H1 (cell line): ENCODE measurements at regions not wholly inside any gene's neighbourhood (a gene's known extent, or its start where the extent isn't known, plus 50 kb on each side); places are given as distances from the start of the nearest gene placed in this dataset.

Source experiments
- CTCF ChIA-PET: fragments of 300-600 bp; sonication (Branson Sonifier 250); formaldehyde crosslinking; loops from one replicate; lab custom pipeline; 2021; ENCODE audit not compliant: partially characterized antibody; lab: Charles Lee
- POLR2A ChIA-PET: fragments of 300-600 bp; sonication (Branson Sonifier 250); formaldehyde crosslinking; loops from one replicate; lab custom pipeline; 2021; ENCODE audit warnings: inconsistent platforms; ENCODE audit not compliant: partially characterized antibody; lab: Charles Lee
- DNase-seq, 2 experiments: peaks; one replicate each; pipeline versions ENCODE4 v3.0.0 to v3.0.0-alpha.2; 2010 to 2022; ENCODE audit warnings: low spot score in 2 of 2, low read depth in 1 of 2, mixed read lengths in 1 of 2
- FAIRE-seq: peaks from 2 replicates; lab custom pipeline; 2011; peaks lifted over from hg19 to GRCh38; lab: Jason Lieb, UNC
- H2AFZ ChIP-seq: 2 replicates; pipeline ENCODE4 v1.8.1; 2012; ENCODE audit warnings: low read length, inconsistent platforms
- H2AK5ac ChIP-seq: 2 replicates; pipeline ENCODE4 v1.6.1; 2013; ENCODE audit warnings: low read depth, low read length
- H2BK120ac ChIP-seq: replicated peaks from 2 replicates; pipeline ENCODE3; 2013; ENCODE audit warnings: low read depth, low read length, inconsistent platforms
- H2BK12ac ChIP-seq: 2 replicates; pipeline ENCODE4 v1.6.1; 2013; ENCODE audit warnings: low read depth, low read length
- H2BK15ac ChIP-seq: 2 replicates; pipeline ENCODE4 v1.6.1; 2013; ENCODE audit warnings: low read length
- H2BK20ac ChIP-seq: 2 replicates; pipeline ENCODE4 v1.6.1; 2013; ENCODE audit warnings: low read length
- H2BK5ac ChIP-seq: 2 replicates; pipeline ENCODE4 v1.6.1; 2013; ENCODE audit warnings: low read depth, low read length
- H3K14ac ChIP-seq: 2 replicates; pipeline ENCODE4 v1.6.1; 2013; ENCODE audit warnings: inconsistent platforms; ENCODE audit not compliant: insufficient read length
- H3K18ac ChIP-seq: 2 replicates; pipeline ENCODE4 v1.6.1; 2013; ENCODE audit warnings: low read length; ENCODE audit errors: extremely low read depth
- H3K23ac ChIP-seq: 2 replicates; pipeline ENCODE4 v1.6.1; 2013; ENCODE audit warnings: inconsistent platforms; ENCODE audit not compliant: insufficient read length
- H3K23me2 ChIP-seq: 2 replicates; pipeline ENCODE4 v1.6.1; 2013; ENCODE audit warnings: low read depth, low read length
- H3K27ac ChIP-seq: 2 replicates; pipeline ENCODE4 v1.6.1; 2011; ENCODE audit warnings: low read depth, low read length, inconsistent platforms
- H3K27me3 ChIP-seq, 4 experiments: replicated peaks in 1 of 4; 1 replicate in 1 of 4; 2 replicates in 3 of 4; pipeline versions ENCODE4 v1.6.1 to v1.8.1; 2011 to 2013; ENCODE audit warnings: low read length in 3 of 4, mild to moderate bottlenecking in 3 of 4, inconsistent platforms in 2 of 4, mixed read lengths in 2 of 4, moderate library complexity in 1 of 4; ENCODE audit not compliant: control insufficient read depth in 3 of 4, insufficient read depth in 3 of 4; ENCODE audit errors: extremely low read depth in 1 of 4
- H3K36me3 ChIP-seq, 4 experiments: 2 replicates each; pipeline versions ENCODE4 v1.6.1 to v1.8.1; 2011 to 2013; ENCODE audit warnings: mild to moderate bottlenecking in 4 of 4, low read length in 3 of 4, moderate library complexity in 2 of 4, control low read depth in 1 of 4, inconsistent platforms in 1 of 4; ENCODE audit not compliant: insufficient read depth in 4 of 4, control insufficient read depth in 2 of 4
- H3K4ac ChIP-seq: replicated peaks from 2 replicates; pipeline ENCODE3; 2013; ENCODE audit warnings: low read length, low read depth, mixed read lengths, inconsistent platforms; ENCODE audit not compliant: insufficient read length
- H3K4me1 ChIP-seq, 4 experiments: replicated peaks in 1 of 4; 1 replicate in 1 of 4; 2 replicates in 3 of 4; pipeline versions ENCODE4 v1.6.1 to v1.8.1; 2011 to 2013; ENCODE audit warnings: low read length in 3 of 4, inconsistent platforms in 2 of 4, mixed read lengths in 1 of 4; ENCODE audit not compliant: insufficient read depth in 4 of 4, control insufficient read depth in 3 of 4
- H3K4me2 ChIP-seq, 2 experiments: 2 replicates each; pipeline versions ENCODE4 v1.6.1 to v1.8.1; 2011 to 2013; ENCODE audit warnings: low read depth in 2 of 2, low read length in 2 of 2, control low read depth in 1 of 2, inconsistent platforms in 1 of 2, mild to moderate bottlenecking in 1 of 2; ENCODE audit not compliant: insufficient read depth in 1 of 2
- H3K4me3 ChIP-seq, 4 experiments: fragments of 200-600, 300-600 bp in 1 of 4; sonication (generic), shearing (Covaris generic), sonication (Bioruptor Twin) in 1 of 4; 2 replicates each; pipeline versions ENCODE4 v1.5.1 to v1.8.1; 2011 to 2016; ENCODE audit warnings: low read length in 4 of 4, low read depth in 3 of 4, control low read depth in 2 of 4, inconsistent platforms in 2 of 4, mild to moderate bottlenecking in 2 of 4, mixed read lengths in 1 of 4, moderate library complexity in 1 of 4; ENCODE audit not compliant: insufficient read depth in 2 of 4; ENCODE audit errors: extremely low read depth in 1 of 4
- H3K56ac ChIP-seq: replicated peaks from 2 replicates; pipeline ENCODE3; 2013; ENCODE audit warnings: low read depth, mild to moderate bottlenecking, mixed read lengths, low read length, inconsistent platforms; ENCODE audit not compliant: insufficient read length
- H3K79me1 ChIP-seq: 2 replicates; pipeline ENCODE4 v1.6.1; 2013; ENCODE audit warnings: low read depth, low read length, control low read depth
- H3K79me2 ChIP-seq, 2 experiments: 2 replicates each; pipeline versions ENCODE4 v1.6.1 to v1.8.1; 2012 to 2013; ENCODE audit warnings: low read length in 2 of 2, mild to moderate bottlenecking in 2 of 2, inconsistent platforms in 1 of 2; ENCODE audit not compliant: insufficient read depth in 2 of 2, control insufficient read depth in 1 of 2
- H3K9ac ChIP-seq, 4 experiments: replicated peaks in 1 of 4; 1 replicate in 1 of 4; 2 replicates in 3 of 4; pipeline versions ENCODE4 v1.6.1 to v1.8.1; 2011 to 2013; ENCODE audit warnings: low read depth in 3 of 4, low read length in 3 of 4, control low read depth in 2 of 4, mild to moderate bottlenecking in 2 of 4, moderate library complexity in 2 of 4, inconsistent platforms in 1 of 4; ENCODE audit errors: extremely low read depth in 1 of 4
- H3K9me3 ChIP-seq, 2 experiments: 2 replicates each; pipeline versions ENCODE4 v1.6.1 to v1.8.1; 2012 to 2013; ENCODE audit warnings: mild to moderate bottlenecking in 2 of 2, moderate library complexity in 2 of 2, control low read depth in 1 of 2, inconsistent platforms in 1 of 2, low read depth in 1 of 2, low read length in 1 of 2, mixed read lengths in 1 of 2; ENCODE audit not compliant: insufficient read depth in 2 of 2
- H4K20me1 ChIP-seq, 2 experiments: replicated peaks in 1 of 2; 2 replicates each; pipeline versions ENCODE3 to v1.8.1; 2011 to 2013; ENCODE audit warnings: inconsistent platforms in 2 of 2, low read length in 2 of 2, mild to moderate bottlenecking in 1 of 2; ENCODE audit not compliant: insufficient read depth in 2 of 2, control insufficient read depth in 1 of 2
- H4K5ac ChIP-seq: 2 replicates; pipeline ENCODE4 v1.6.1; 2013; ENCODE audit warnings: low read length, low read depth, mixed read lengths, inconsistent platforms; ENCODE audit not compliant: insufficient read length
- H4K8ac ChIP-seq: 2 replicates; pipeline ENCODE4 v1.8.0; 2013; ENCODE audit warnings: mild to moderate bottlenecking, moderate library complexity, low read length, inconsistent platforms; ENCODE audit not compliant: insufficient read depth; ENCODE audit errors: extremely low read depth
- H4K91ac ChIP-seq: replicated peaks from 2 replicates; pipeline ENCODE3; 2013; ENCODE audit warnings: low read length, mixed read lengths, inconsistent platforms; ENCODE audit not compliant: insufficient read length
- SIRT6 ChIP-seq: IDR thresholded peaks from one replicate; pipeline ENCODE4 v1.7.1; 2012; ENCODE audit warnings: low read length, inconsistent platforms
- SIX5 ChIP-seq: IDR thresholded peaks from 2 replicates; pipeline ENCODE4 v1.6.1; 2011; ENCODE audit warnings: mild to moderate bottlenecking, low read depth, low read length
- WGBS, 2 experiments: shearing (Covaris generic) in 1 of 2; methylation state at CpG; one replicate each; pipeline versions ENCODE4 v1.1.6 to v1.1.7; 2013 to 2015; ENCODE audit warnings: low lambda C conversion rate in 2 of 2, mixed read lengths in 2 of 2, inconsistent platforms in 1 of 2, low coverage in 1 of 2, missing lambda C conversion rate in 1 of 2; ENCODE audit not compliant: insufficient replicate concordance in 2 of 2, insufficient coverage in 1 of 2, insufficient read length in 1 of 2; ENCODE audit errors: extremely low coverage in 1 of 2, missing lambda C conversion rate in 1 of 2; 5-methylcytosine and 5-hydroxymethylcytosine counted together

- WGBS, 2 experiments = 85% methylated on average over 1 of the region's 1 CpG; no CpG with 5 or more reads in 1 of the 2 experiments
- Histone ChIP-seq H3K27me3 (no peaks in the 10 kb centered on the region), H3K23ac (no peak overlapping the region), H3K56ac (no peak overlapping the region), H3K36me3 (no peaks in the 10 kb centered on the region), H3K4ac (no peak overlapping the region), H3K4me2 (no peak overlapping the region), H4K5ac (no peak overlapping the region), H3K79me1 (no peaks in the 10 kb centered on the region), H3K9ac (no peak overlapping the region), H2BK5ac (no peak overlapping the region), H2AK5ac (no peak overlapping the region), H3K4me1 (no peaks in the 10 kb centered on the region), H2AFZ (no peak overlapping the region), H2BK120ac (no peak overlapping the region), H4K8ac (no peak overlapping the region), H3K14ac (no peak overlapping the region), H2BK15ac (no peak overlapping the region), H3K18ac (no peak overlapping the region), H4K20me1 (no peaks in the 10 kb centered on the region), H3K4me3 (no peak overlapping the region), H3K23me2 (no peaks in the 10 kb centered on the region), H3K79me2 (no peaks in the 10 kb centered on the region), H2BK12ac (no peak overlapping the region), H2BK20ac (no peak overlapping the region), H3K27ac (no peak overlapping the region), H3K9me3 (no peaks in the 10 kb centered on the region), H4K91ac (no peak overlapping the region)
- ChIA-PET POLR2A (no interaction called here), CTCF (no interaction called here)
- no peak for TF ChIP-seq SIRT6
- TF ChIP-seq SIX5 = no peak
- DNase-seq (no peak), FAIRE-seq (no peak)
Measured at GRCh38 chr2:163528640-163529217, 207.1 kb downstream of the FIGN start.
